Smooth muscle cell (in vitro differentiated cells): ENCODE measurements at regions not wholly inside any gene's neighbourhood (a gene's known extent, or its start where the extent isn't known, plus 50 kb on each side); places are given as distances from the start of the nearest gene placed in this dataset.

ENCODE experiments used
- DNase-seq: peaks from one replicate; lab custom pipeline; 2025; ENCODE audit not compliant: unreplicated experiment; lab: John Stamatoyannopoulos, UW
- H2AFZ ChIP-seq: fragments of 200-600 bp; sonication (generic); 2 replicates; pipeline ENCODE4 v1.6.0; 2016; ENCODE audit warnings: antibody characterized with exemption, low read depth, mild to moderate bottlenecking
- H3F3A ChIP-seq: fragments of 200-600 bp; sonication (generic); 2 replicates; pipeline ENCODE4 v1.6.0; 2017; ENCODE audit warnings: antibody characterized with exemption, low read depth
- H3K27ac ChIP-seq: fragments of 200-600 bp; sonication (generic); 2 replicates; pipeline ENCODE4 v1.5.1; 2016; ENCODE audit warnings: low read depth, mild to moderate bottlenecking
- H3K27me3 ChIP-seq: fragments of 200-600 bp; sonication (generic); 2 replicates; pipeline ENCODE4 v1.6.1; 2016; ENCODE audit warnings: low read depth, mild to moderate bottlenecking
- H3K36me3 ChIP-seq: fragments of 200-600 bp; sonication (generic); 2 replicates; pipeline ENCODE4 v1.5.1; 2016; ENCODE audit warnings: low read depth
- H3K4me1 ChIP-seq: fragments of 200-600 bp; sonication (generic); 2 replicates; pipeline ENCODE4 v1.5.1; 2016; ENCODE audit warnings: low read depth
- H3K4me2 ChIP-seq: fragments of 200-600 bp; sonication (generic); 2 replicates; pipeline ENCODE4 v1.6.0; 2016; ENCODE audit warnings: mild to moderate bottlenecking
- H3K4me3 ChIP-seq: fragments of 200-600 bp; sonication (generic); 2 replicates; pipeline ENCODE4 v1.5.1; 2016; ENCODE audit warnings: mild to moderate bottlenecking
- H3K79me2 ChIP-seq: fragments of 200-600 bp; sonication (generic); 2 replicates; pipeline ENCODE4 v1.6.0; 2016; ENCODE audit warnings: low read depth, mild to moderate bottlenecking
- H3K9ac ChIP-seq: fragments of 200-600 bp; sonication (generic); 2 replicates; pipeline ENCODE4 v1.6.0; 2016; ENCODE audit warnings: low read depth
- H3K9me3 ChIP-seq: fragments of 200-600 bp; sonication (generic); replicated peaks from 2 replicates; pipeline ENCODE4 v1.5.1; 2016; ENCODE audit warnings: low read depth
- H4K20me1 ChIP-seq: fragments of 200-600 bp; sonication (generic); 2 replicates; pipeline ENCODE4 v1.6.0; 2016; ENCODE audit warnings: low read depth
- WGBS: methylation state at CpG from one replicate; pipeline ENCODE4 v1.1.7; 2016; ENCODE audit warnings: low lambda C conversion rate; 5-methylcytosine and 5-hydroxymethylcytosine counted together
- TF ChIP-seq, protein P1 (sequence below): fragments of 200-600 bp; sonication (generic); IDR thresholded peaks from 2 replicates; pipeline ENCODE4 v1.5.1; 2017; ENCODE audit warnings: borderline replicate concordance, mild to moderate bottlenecking, antibody characterized with exemption; ENCODE audit not compliant: insufficient read depth, poor library complexity, severe bottlenecking

DNA sequence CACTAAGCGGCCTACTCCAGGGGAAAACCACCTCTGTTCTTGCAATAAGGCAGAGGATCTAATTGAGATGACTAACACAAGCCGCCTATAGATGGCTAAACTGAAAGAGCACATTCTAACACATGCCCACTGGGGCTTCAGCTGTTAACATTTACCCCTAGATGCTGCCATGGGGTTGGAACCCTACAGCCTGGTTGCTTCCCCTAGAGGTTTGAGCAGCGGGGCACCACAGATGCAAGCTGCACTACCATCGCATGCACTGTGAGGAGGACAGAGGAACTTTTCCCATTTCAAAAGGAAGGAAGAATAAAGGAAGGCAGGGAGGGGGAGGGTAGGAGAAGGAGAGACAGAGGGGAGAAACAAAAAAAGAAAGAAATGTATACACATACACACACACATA lies 465.8 kb upstream of the PCDH15 start:
- no peaks in the 10 kb centered on the region for H3K36me3 ChIP-seq
- H3F3A ChIP-seq: no peaks in the 10 kb centered on the region
- no peak overlapping the region for H3K27ac ChIP-seq
- H3K9me3 ChIP-seq: no peaks in the 10 kb centered on the region
- H3K4me1 ChIP-seq: no peaks in the 10 kb centered on the region
- DNase-seq: no peak
- H3K27me3 ChIP-seq: peaks cover 5% of the 10 kb centered on the region
- 85% methylated on average over 4 of the region's 4 CpGs for WGBS
- no peak overlapping the region for H3K4me3 ChIP-seq
- TF ChIP-seq, protein P1, sequence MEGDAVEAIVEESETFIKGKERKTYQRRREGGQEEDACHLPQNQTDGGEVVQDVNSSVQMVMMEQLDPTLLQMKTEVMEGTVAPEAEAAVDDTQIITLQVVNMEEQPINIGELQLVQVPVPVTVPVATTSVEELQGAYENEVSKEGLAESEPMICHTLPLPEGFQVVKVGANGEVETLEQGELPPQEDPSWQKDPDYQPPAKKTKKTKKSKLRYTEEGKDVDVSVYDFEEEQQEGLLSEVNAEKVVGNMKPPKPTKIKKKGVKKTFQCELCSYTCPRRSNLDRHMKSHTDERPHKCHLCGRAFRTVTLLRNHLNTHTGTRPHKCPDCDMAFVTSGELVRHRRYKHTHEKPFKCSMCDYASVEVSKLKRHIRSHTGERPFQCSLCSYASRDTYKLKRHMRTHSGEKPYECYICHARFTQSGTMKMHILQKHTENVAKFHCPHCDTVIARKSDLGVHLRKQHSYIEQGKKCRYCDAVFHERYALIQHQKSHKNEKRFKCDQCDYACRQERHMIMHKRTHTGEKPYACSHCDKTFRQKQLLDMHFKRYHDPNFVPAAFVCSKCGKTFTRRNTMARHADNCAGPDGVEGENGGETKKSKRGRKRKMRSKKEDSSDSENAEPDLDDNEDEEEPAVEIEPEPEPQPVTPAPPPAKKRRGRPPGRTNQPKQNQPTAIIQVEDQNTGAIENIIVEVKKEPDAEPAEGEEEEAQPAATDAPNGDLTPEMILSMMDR: no peak
- no peaks in the 10 kb centered on the region for H4K20me1 ChIP-seq
- H2AFZ ChIP-seq: no peak overlapping the region
- H3K4me2 ChIP-seq: no peak overlapping the region
- no peak overlapping the region for H3K9ac ChIP-seq
- no peaks in the 10 kb centered on the region for H3K79me2 ChIP-seq

DNA sequence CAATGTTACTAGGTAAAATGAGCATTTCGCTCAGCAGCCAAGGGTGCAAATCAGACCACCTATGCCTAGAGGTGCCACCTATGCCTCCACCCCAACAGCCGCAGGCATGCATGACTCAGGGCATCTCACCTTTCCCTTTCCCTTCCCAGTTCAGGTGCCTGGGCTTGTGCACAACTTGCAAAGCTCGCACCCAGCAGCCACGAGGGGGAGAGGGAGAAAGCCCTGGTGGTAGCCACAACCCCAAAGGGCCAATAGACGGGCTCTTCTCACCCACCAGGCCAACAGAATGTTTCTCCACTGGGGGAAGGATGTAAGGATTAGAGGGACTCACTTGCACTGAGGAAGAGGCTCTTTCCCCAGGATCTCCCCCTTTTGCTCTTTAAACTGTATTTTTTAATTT lies 462.3 kb upstream of the PCDH15 start:
- Histone ChIP-seq H3K9me3 (no peaks in the 10 kb centered on the region), H3K27ac (no peak overlapping the region), H3F3A (no peaks in the 10 kb centered on the region), H3K9ac (no peak overlapping the region), H3K27me3 (peaks cover 5% of the 10 kb centered on the region), H3K4me2 (no peak overlapping the region), H3K4me3 (no peak overlapping the region), H3K36me3 (no peaks in the 10 kb centered on the region), H2AFZ (no peak overlapping the region), H4K20me1 (no peaks in the 10 kb centered on the region), H3K4me1 (no peaks in the 10 kb centered on the region), H3K79me2 (no peaks in the 10 kb centered on the region)
- no peak for DNase-seq
- 96% methylated on average over 5 of the region's 5 CpGs for WGBS
- TF ChIP-seq, protein P1: no peak

DNA sequence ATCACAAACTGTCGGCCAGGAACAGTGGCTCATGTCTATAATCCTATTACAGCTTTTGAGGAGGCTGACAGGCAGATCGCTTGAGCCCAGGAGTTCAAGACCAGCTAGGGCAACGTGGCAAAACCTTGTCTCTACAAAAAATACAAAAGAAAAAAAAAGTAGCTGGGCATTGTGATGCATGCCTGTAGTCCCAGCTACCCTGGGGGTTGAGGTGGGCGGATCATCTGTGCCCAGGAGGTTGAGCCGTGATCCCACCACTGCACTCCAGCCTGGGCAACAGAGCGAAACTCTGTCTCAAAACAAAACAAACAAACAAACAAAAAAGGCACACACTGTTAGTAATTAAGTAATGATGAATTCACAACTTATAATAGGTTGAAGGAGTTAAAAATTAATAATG lies 441.5 kb upstream of the PCDH15 start:
- Histone ChIP-seq H3K4me2 (no peak overlapping the region), H2AFZ (no peak overlapping the region), H4K20me1 (no peaks in the 10 kb centered on the region), H3F3A (no peaks in the 10 kb centered on the region), H3K4me1 (no peaks in the 10 kb centered on the region), H3K9ac (no peak overlapping the region), H3K27me3 (no peaks in the 10 kb centered on the region), H3K79me2 (no peaks in the 10 kb centered on the region), H3K9me3 (no peaks in the 10 kb centered on the region), H3K4me3 (no peak overlapping the region), H3K36me3 (no peaks in the 10 kb centered on the region), H3K27ac (no peak overlapping the region)
- TF ChIP-seq, protein P1: no peak
- no peak for DNase-seq
- WGBS: 74% methylated on average over 6 of the region's 6 CpGs

DNA sequence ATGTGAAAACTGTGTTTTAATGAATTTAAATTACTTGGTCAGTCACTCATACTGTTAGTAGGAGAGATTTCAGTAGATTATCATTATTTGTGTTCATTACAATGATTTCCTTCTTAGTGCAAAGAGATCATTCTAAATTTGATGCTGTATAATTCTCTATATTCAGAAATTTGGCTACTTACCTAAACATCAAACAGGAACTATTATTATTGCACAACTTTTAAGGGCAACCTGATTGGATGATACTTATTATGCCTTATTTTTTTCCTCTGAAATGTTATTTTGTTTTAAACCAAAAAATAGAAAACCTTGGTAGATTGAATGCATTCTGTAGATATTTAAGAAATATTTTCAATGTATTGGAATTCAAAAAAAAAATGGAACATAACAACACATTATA lies 436.4 kb upstream of the PCDH15 start:
- Histone ChIP-seq H3K4me2 (no peak overlapping the region), H3K36me3 (no peaks in the 10 kb centered on the region), H3K27me3 (no peaks in the 10 kb centered on the region), H3K27ac (no peak overlapping the region), H3F3A (no peaks in the 10 kb centered on the region), H3K9ac (no peak overlapping the region), H4K20me1 (no peaks in the 10 kb centered on the region), H3K9me3 (no peaks in the 10 kb centered on the region), H2AFZ (peak overlapping the region; percentile 11), H3K79me2 (no peaks in the 10 kb centered on the region), H3K4me1 (no peaks in the 10 kb centered on the region), H3K4me3 (no peak overlapping the region)
- no peak for DNase-seq
- TF ChIP-seq, protein P1: no peak
